ENCODE measurements at regions not wholly inside any gene's neighbourhood (a gene's known extent, or its start where the extent isn't known, plus 50 kb on each side); places are given as distances from the start of the nearest gene placed in this dataset.

DNA sequence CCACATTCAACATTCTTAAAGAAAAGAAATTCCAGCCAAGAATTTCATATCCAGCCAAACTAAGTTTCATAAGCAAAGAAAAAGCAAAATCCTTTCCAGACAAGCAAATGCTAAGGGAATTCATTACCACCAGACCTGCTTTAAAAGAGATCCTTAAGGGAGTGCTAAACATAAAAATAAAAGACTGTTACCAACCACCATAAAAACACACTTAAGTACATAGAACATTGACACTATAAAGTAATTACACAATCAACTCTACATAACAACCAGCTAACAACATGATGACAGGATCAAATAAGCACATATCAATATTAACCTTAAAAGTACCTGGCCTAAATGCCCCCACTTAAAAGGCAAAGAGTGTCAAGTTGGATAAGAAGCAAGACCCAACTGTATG, 153.5 kb downstream of the FTCDNL1 start:
- no peak for TF ChIP-seq SAP130 (CRISPR knock-in tag; IDR thresholded peaks at IDR 0.05; ENCODE audit: low read depth)
- TF ChIP-seq, protein P1, sequence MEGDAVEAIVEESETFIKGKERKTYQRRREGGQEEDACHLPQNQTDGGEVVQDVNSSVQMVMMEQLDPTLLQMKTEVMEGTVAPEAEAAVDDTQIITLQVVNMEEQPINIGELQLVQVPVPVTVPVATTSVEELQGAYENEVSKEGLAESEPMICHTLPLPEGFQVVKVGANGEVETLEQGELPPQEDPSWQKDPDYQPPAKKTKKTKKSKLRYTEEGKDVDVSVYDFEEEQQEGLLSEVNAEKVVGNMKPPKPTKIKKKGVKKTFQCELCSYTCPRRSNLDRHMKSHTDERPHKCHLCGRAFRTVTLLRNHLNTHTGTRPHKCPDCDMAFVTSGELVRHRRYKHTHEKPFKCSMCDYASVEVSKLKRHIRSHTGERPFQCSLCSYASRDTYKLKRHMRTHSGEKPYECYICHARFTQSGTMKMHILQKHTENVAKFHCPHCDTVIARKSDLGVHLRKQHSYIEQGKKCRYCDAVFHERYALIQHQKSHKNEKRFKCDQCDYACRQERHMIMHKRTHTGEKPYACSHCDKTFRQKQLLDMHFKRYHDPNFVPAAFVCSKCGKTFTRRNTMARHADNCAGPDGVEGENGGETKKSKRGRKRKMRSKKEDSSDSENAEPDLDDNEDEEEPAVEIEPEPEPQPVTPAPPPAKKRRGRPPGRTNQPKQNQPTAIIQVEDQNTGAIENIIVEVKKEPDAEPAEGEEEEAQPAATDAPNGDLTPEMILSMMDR (CRISPR knock-in tag; IDR thresholded peaks at IDR 0.05), result no peak
- no peak for TF ChIP-seq RAD21 (CRISPR knock-in tag; IDR thresholded peaks at IDR 0.05)
- TF ChIP-seq HOXA7 (CRISPR knock-in tag; IDR thresholded peaks at IDR 0.05), result no peak
- TF ChIP-seq BCL6 (CRISPR knock-in tag; IDR thresholded peaks at IDR 0.05), result no peak
